ENCODE measurements at regions not wholly inside any gene's neighbourhood (a gene's known extent, or its start where the extent isn't known, plus 50 kb on each side); places are given as distances from the start of the nearest gene placed in this dataset.

GRCh38 chr2:216292475-216292874 is 79.8 kb downstream of the MARCHF4 start:
- TF ChIP-seq, protein P1, sequence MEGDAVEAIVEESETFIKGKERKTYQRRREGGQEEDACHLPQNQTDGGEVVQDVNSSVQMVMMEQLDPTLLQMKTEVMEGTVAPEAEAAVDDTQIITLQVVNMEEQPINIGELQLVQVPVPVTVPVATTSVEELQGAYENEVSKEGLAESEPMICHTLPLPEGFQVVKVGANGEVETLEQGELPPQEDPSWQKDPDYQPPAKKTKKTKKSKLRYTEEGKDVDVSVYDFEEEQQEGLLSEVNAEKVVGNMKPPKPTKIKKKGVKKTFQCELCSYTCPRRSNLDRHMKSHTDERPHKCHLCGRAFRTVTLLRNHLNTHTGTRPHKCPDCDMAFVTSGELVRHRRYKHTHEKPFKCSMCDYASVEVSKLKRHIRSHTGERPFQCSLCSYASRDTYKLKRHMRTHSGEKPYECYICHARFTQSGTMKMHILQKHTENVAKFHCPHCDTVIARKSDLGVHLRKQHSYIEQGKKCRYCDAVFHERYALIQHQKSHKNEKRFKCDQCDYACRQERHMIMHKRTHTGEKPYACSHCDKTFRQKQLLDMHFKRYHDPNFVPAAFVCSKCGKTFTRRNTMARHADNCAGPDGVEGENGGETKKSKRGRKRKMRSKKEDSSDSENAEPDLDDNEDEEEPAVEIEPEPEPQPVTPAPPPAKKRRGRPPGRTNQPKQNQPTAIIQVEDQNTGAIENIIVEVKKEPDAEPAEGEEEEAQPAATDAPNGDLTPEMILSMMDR (optimal IDR thresholded peaks at IDR 0.05 in 1 of 3, IDR thresholded peaks at IDR 0.05 in 1 of 3, conservative IDR thresholded peaks at IDR 0.05 in 1 of 3; ENCODE audit: extremely low read depth in 1 of 3, insufficient read depth in 2 of 3, low read length in 3 of 3) = no peak
- no peak for TF ChIP-seq EZH2 (IDR thresholded peaks at IDR 0.05; ENCODE audit: low read length)

Measured in keratinocyte (primary cell).